ENCODE measurements at regions not wholly inside any gene's neighbourhood (a gene's known extent, or its start where the extent isn't known, plus 50 kb on each side); places are given as distances from the start of the nearest gene placed in this dataset.

DNA sequence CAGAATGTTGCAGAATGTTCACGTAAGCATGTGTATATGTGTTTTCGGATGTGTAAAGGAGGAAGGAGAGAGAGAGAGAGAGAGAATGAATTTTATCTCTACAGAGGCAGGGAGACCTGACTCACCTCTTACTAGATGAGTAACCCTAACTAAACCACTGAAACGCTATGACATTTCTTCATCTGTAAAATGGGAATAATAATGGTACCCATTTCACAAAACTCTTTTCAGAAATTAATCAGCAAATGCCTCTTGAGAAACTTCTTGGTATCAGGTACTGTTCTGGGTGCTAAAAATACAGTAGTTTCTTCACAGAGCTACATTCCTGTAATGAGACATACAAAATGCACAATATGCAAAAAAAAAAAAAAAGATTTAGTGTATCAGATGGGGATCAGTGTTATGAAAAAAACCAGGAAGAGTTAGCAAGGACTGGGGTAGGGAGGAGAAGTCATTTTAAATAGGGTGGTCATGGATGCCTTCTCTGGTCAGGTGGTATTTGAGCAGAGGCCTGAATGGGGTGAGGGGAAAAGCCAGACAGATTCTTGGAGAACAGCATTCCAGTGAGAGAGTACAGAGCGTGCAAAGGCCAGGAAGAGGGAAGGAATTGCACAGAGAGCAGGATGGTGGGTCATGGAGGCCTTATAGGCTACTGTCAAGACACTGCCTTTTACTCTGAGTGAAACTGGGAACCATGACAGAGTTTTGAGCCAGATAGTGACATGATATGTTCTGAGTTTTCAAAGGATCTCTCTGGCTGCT, 84.9 kb upstream of the SPANXB1 start:
- TF ChIP-seq POLR2A (conservative IDR thresholded peaks at IDR 0.05) (no peak), RFX1 (IDR thresholded peaks at IDR 0.05) (no peak), U2AF2 (optimal IDR thresholded peaks at IDR 0.05; ENCODE audit: low read depth, low read length) (no peak), POLR2AphosphoS5 (IDR thresholded peaks at IDR 0.05; ENCODE audit: control insufficient read depth, insufficient read depth, low read depth, low read length) (no peak), BACH1 (tag; IDR thresholded peaks at IDR 0.05) (no peak), RAD21 (CRISPR knock-in tag; conservative IDR thresholded peaks at IDR 0.05 in 1 of 2, IDR thresholded peaks at IDR 0.05 in 1 of 2) (no peak), NR1H2 (CRISPR knock-in tag; IDR thresholded peaks at IDR 0.05) (no peak), NFYB (IDR thresholded peaks at IDR 0.05; ENCODE audit: extremely low read depth, insufficient read length) (no peak), CEBPB (tag; IDR thresholded peaks at IDR 0.05) (no peak), REST (IDR thresholded peaks at IDR 0.05; ENCODE audit: borderline replicate concordance) (no peak), REST (CRISPR knock-in tag; IDR thresholded peaks at IDR 0.05; ENCODE audit: low read depth) (no peak)
- TF ChIP-seq, protein P1, sequence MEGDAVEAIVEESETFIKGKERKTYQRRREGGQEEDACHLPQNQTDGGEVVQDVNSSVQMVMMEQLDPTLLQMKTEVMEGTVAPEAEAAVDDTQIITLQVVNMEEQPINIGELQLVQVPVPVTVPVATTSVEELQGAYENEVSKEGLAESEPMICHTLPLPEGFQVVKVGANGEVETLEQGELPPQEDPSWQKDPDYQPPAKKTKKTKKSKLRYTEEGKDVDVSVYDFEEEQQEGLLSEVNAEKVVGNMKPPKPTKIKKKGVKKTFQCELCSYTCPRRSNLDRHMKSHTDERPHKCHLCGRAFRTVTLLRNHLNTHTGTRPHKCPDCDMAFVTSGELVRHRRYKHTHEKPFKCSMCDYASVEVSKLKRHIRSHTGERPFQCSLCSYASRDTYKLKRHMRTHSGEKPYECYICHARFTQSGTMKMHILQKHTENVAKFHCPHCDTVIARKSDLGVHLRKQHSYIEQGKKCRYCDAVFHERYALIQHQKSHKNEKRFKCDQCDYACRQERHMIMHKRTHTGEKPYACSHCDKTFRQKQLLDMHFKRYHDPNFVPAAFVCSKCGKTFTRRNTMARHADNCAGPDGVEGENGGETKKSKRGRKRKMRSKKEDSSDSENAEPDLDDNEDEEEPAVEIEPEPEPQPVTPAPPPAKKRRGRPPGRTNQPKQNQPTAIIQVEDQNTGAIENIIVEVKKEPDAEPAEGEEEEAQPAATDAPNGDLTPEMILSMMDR (IDR thresholded peaks at IDR 0.05 in 2 of 3, conservative IDR thresholded peaks at IDR 0.05 in 1 of 3; ENCODE audit: insufficient read depth in 2 of 3, low read depth in 1 of 3, low read length in 3 of 3): no peak

Data from K562 (cell line).